ENCODE measurements at regions not wholly inside any gene's neighbourhood (a gene's known extent, or its start where the extent isn't known, plus 50 kb on each side); places are given as distances from the start of the nearest gene placed in this dataset.

DNA sequence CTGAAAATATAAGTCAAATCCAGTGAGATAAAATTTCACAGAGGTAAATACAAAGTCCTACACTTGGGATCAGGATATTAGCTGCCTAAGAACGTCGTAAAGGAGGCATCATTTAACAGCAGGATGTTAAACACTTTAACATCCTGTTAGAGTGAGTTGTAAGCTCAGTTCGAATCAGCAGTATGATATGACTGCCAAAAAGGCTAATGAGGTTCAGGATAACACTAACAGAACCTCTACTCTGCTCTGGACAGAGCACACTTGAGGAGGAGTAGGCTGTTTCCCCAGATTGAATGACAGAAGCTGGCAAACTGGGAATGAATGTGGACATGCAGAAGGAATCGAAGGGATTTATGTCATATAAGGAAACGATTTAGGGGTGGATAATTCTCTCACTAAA is 227.1 kb upstream of the CD96 start:
- H3K9me1 ChIP-seq (ENCODE audit: control insufficient read depth, insufficient read depth, low read length) = no peaks in the 10 kb centered on the region
- H3K36me3 ChIP-seq (ENCODE audit: control insufficient read depth, insufficient read depth, low read length) = no peaks in the 10 kb centered on the region
- intact Hi-C loops (cut with micrococcal nuclease) (no loop called here), in situ Hi-C loops (cut with MboI) (no loop called here)
- H3K4me2 ChIP-seq (ENCODE audit: insufficient read depth, low read length) = no peak overlapping the region
- no peak overlapping the region for H2AFZ ChIP-seq (ENCODE audit: low read depth, low read length)
- no peaks in the 10 kb centered on the region for H3K9me3 ChIP-seq (replicated peaks; ENCODE audit: control insufficient read depth, insufficient read depth, low read depth, low read length)
- ChIA-PET POLR2A (no interaction called here), CTCF (ENCODE audit: low intra/inter-chr PET ratio) (no interaction called here)
- no peaks in the 10 kb centered on the region for H3K27me3 ChIP-seq (ENCODE audit: control insufficient read depth in 2 of 2, insufficient read depth in 2 of 2, low read length in 2 of 2)
- no peaks in the 10 kb centered on the region for H4K20me1 ChIP-seq (replicated peaks; ENCODE audit: control insufficient read depth, insufficient read depth, low read length)
- H3K79me2 ChIP-seq (ENCODE audit: control insufficient read depth, insufficient read depth, low read length) = no peaks in the 10 kb centered on the region
- TF ChIP-seq POLR2AphosphoS2 (IDR thresholded peaks at IDR 0.05; ENCODE audit: low read length) (no peak), HNRNPK (IDR thresholded peaks at IDR 0.05; ENCODE audit: low read depth, low read length, poor library complexity, severe bottlenecking) (no peak), RBBP5 (IDR thresholded peaks at IDR 0.05; ENCODE audit: borderline replicate concordance, insufficient read depth, low read length, poor library complexity, severe bottlenecking) (no peak), ZNF780A (CRISPR knock-in tag; IDR thresholded peaks at IDR 0.05) (no peak), DDX20 (tag; IDR thresholded peaks at IDR 0.05; ENCODE audit: low read depth) (no peak), NR1H2 (CRISPR knock-in tag; IDR thresholded peaks at IDR 0.05) (no peak), HMGN3 (IDR thresholded peaks at IDR 0.05; ENCODE audit: borderline replicate concordance, extremely low read depth, insufficient read length, low read depth, low read length) (no peak), ZFPM2 (CRISPR knock-in tag; IDR thresholded peaks at IDR 0.05) (no peak), SIN3B (IDR thresholded peaks at IDR 0.05; ENCODE audit: low read depth) (no peak), SREBF2 (CRISPR knock-in tag; IDR thresholded peaks at IDR 0.05) (no peak), HMG20B (CRISPR knock-in tag; IDR thresholded peaks at IDR 0.05) (no peak)
- TF ChIP-seq, protein P1, sequence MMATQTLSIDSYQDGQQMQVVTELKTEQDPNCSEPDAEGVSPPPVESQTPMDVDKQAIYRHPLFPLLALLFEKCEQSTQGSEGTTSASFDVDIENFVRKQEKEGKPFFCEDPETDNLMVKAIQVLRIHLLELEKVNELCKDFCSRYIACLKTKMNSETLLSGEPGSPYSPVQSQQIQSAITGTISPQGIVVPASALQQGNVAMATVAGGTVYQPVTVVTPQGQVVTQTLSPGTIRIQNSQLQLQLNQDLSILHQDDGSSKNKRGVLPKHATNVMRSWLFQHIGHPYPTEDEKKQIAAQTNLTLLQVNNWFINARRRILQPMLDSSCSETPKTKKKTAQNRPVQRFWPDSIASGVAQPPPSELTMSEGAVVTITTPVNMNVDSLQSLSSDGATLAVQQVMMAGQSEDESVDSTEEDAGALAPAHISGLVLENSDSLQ (IDR thresholded peaks at IDR 0.05) = no peak
- WGBS (ENCODE audit: insufficient coverage, low coverage, missing lambda C conversion rate) = 0% methylated on average over 5 of the region's 5 CpGs
- H3K4me3 ChIP-seq = no peak overlapping the region
- H3K27ac ChIP-seq (ENCODE audit: extremely low read depth, low read depth, low read length) = no peak overlapping the region
- DNase-seq (ENCODE audit: extremely low read depth in 1 of 4, low spot score in 3 of 4) (no peak), ATAC-seq (no peak), FAIRE-seq (no peak)
- BruUV-seq (replicated peaks) = no TSS peak
- H3K9ac ChIP-seq (ENCODE audit: insufficient read depth in 1 of 2, low read depth in 2 of 2, low read length in 2 of 2) = no peak overlapping the region
- no peaks in the 10 kb centered on the region for H3K4me1 ChIP-seq (replicated peaks in 1 of 2; ENCODE audit: control insufficient read depth in 2 of 2, insufficient read depth in 2 of 2, low read length in 2 of 2)
